Neural cell (in vitro differentiated cells): ENCODE measurements at regions not wholly inside any gene's neighbourhood (a gene's known extent, or its start where the extent isn't known, plus 50 kb on each side); places are given as distances from the start of the nearest gene placed in this dataset.

Source experiments
- H2AFZ ChIP-seq: fragments of 200-600, 300-800 bp; sonication (generic), shearing (Covaris generic); 2 replicates; pipeline ENCODE4 v1.6.0; 2014; ENCODE audit warnings: low read depth, mild to moderate bottlenecking, antibody characterized with exemption, low read length, moderate library complexity
- H3F3A ChIP-seq: fragments of 200-600 bp; shearing (Covaris generic); 2 replicates; pipeline ENCODE4 v1.6.1; 2016; ENCODE audit warnings: mild to moderate bottlenecking, moderate library complexity, mixed read lengths, antibody characterized with exemption, low read length; ENCODE audit not compliant: insufficient read depth, poor library complexity, severe bottlenecking
- H3K27ac ChIP-seq: fragments of 200-600, 300-800 bp; sonication (generic), shearing (Covaris generic); 2 replicates; pipeline ENCODE4 v1.5.1; 2014; ENCODE audit warnings: mild to moderate bottlenecking, low read length, moderate library complexity
- H3K27me3 ChIP-seq: fragments of 300-800, 200-600 bp; sonication (generic), shearing (Covaris generic); 2 replicates; pipeline ENCODE4 v1.6.0; 2014; ENCODE audit warnings: mild to moderate bottlenecking, low read depth, low read length, moderate library complexity; ENCODE audit not compliant: insufficient read depth
- H3K36me3 ChIP-seq: fragments of 300-800, 200-600 bp; sonication (generic), shearing (Covaris generic); 2 replicates; pipeline ENCODE4 v1.5.1; 2014; ENCODE audit warnings: mild to moderate bottlenecking, antibody characterized with exemption, low read length, moderate library complexity; ENCODE audit not compliant: insufficient read depth
- H3K4me2 ChIP-seq: fragments of 300-800, 200-600 bp; sonication (generic), shearing (Covaris generic); 2 replicates; pipeline ENCODE4 v1.6.0; 2014; ENCODE audit warnings: mild to moderate bottlenecking, low read length
- H3K4me3 ChIP-seq: fragments of 300-800, 200-600 bp; sonication (generic), shearing (Covaris generic); 2 replicates; pipeline ENCODE4 v1.5.1; 2014; ENCODE audit warnings: mild to moderate bottlenecking, low read length, moderate library complexity
- H3K79me2 ChIP-seq: fragments of 200-600 bp; shearing (Covaris generic); replicated peaks from 2 replicates; pipeline ENCODE4 v1.6.0; 2014; ENCODE audit warnings: mild to moderate bottlenecking, low read length, moderate library complexity; ENCODE audit not compliant: insufficient read depth
- H3K9ac ChIP-seq: fragments of 300-800, 200-600 bp; sonication (generic), shearing (Covaris generic); 2 replicates; pipeline ENCODE4 v1.6.1; 2016; ENCODE audit warnings: mild to moderate bottlenecking, low read length, mixed read lengths
- H3K9me2 ChIP-seq: fragments of 200-600 bp; shearing (Covaris generic); 2 replicates; pipeline ENCODE4 v1.6.1; 2016; ENCODE audit warnings: mild to moderate bottlenecking, low read length, mixed read lengths; ENCODE audit not compliant: insufficient read depth
- H3K9me3 ChIP-seq: fragments of 200-600, 300-800 bp; sonication (generic), shearing (Covaris generic); 2 replicates; pipeline ENCODE4 v1.6.1; 2016; ENCODE audit warnings: mild to moderate bottlenecking, mixed run types, low read length, moderate library complexity, mixed read lengths
- H4K20me1 ChIP-seq: fragments of 200-600 bp; shearing (Covaris generic); 2 replicates; pipeline ENCODE4 v1.6.1; 2016; ENCODE audit warnings: mild to moderate bottlenecking, mixed run types; ENCODE audit not compliant: insufficient read depth
- CTCF ChIP-seq: fragments of 450-650 bp; IDR thresholded peaks from 2 replicates; pipeline ENCODE4 v1.5.1; 2014; ENCODE audit warnings: antibody characterized with exemption, mild to moderate bottlenecking, moderate library complexity; ENCODE audit not compliant: poor library complexity, severe bottlenecking
- EP300 ChIP-seq: fragments of 450-650 bp; conservative IDR thresholded peaks from 2 replicates; pipeline ENCODE4 v1.6.1; 2014; ENCODE audit warnings: antibody characterized with exemption, mild to moderate bottlenecking, moderate library complexity; ENCODE audit not compliant: poor library complexity, severe bottlenecking
- EZH2 ChIP-seq: fragments of 200-600, 300-800 bp; shearing (Covaris generic), sonication (generic); IDR thresholded peaks from 2 replicates; pipeline ENCODE4 v1.6.1; 2014; ENCODE audit warnings: antibody characterized with exemption, low read length, borderline replicate concordance, mild to moderate bottlenecking; ENCODE audit not compliant: insufficient read depth, poor library complexity, severe bottlenecking
- MXI1 ChIP-seq: fragments of 450-650 bp; conservative IDR thresholded peaks from 2 replicates; pipeline ENCODE4 v1.6.1; 2014; ENCODE audit warnings: antibody characterized with exemption, mild to moderate bottlenecking; ENCODE audit not compliant: poor library complexity, severe bottlenecking
- POLR2AphosphoS5 ChIP-seq: IDR thresholded peaks from 2 replicates; pipeline ENCODE4 v1.6.1; 2012
- RAD21 ChIP-seq: fragments of 450-650 bp; conservative IDR thresholded peaks from 2 replicates; pipeline ENCODE4 v1.6.1; 2014; ENCODE audit warnings: antibody characterized with exemption, mild to moderate bottlenecking, moderate library complexity
- REST ChIP-seq: IDR thresholded peaks from 2 replicates; pipeline ENCODE4 v1.6.1; 2012; ENCODE audit warnings: borderline replicate concordance
- SMC3 ChIP-seq: fragments of 450-650 bp; conservative IDR thresholded peaks from 2 replicates; pipeline ENCODE4 v1.6.1; 2014; ENCODE audit warnings: antibody characterized with exemption, mild to moderate bottlenecking, moderate library complexity; ENCODE audit not compliant: poor library complexity
- TAF1 ChIP-seq: IDR thresholded peaks from 2 replicates; pipeline ENCODE4 v1.6.1; 2012; ENCODE audit warnings: low read depth

- no peak overlapping the region for H3K27ac ChIP-seq
Measured at GRCh38 chr16:5820472-5820871, 722.9 kb upstream of the EEF2KMT start.

GRCh38 chr16:5815570-5816237 is 718.1 kb upstream of the EEF2KMT start:
- Histone ChIP-seq H3K9ac (no peak overlapping the region), H3K79me2 (no peaks in the 10 kb centered on the region), H3K9me3 (no peaks in the 10 kb centered on the region), H3F3A (no peaks in the 10 kb centered on the region), H3K36me3 (no peaks in the 10 kb centered on the region), H3K4me3 (no peak overlapping the region), H3K9me2 (no peaks in the 10 kb centered on the region), H3K4me2 (no peak overlapping the region), H3K27ac (no peak overlapping the region), H2AFZ (no peak overlapping the region), H4K20me1 (no peaks in the 10 kb centered on the region), H3K27me3 (no peaks in the 10 kb centered on the region)
- TF ChIP-seq POLR2AphosphoS5 (no peak), EZH2 (no peak), MXI1 (no peak), EP300 (no peak), RAD21 (no peak), REST (no peak), SMC3 (no peak), CTCF (no peak), TAF1 (no peak)

More at GRCh38 chr16:5820472-5820871, 722.9 kb upstream of the EEF2KMT start:
- Histone ChIP-seq H3K27me3 (no peaks in the 10 kb centered on the region), H3K9me2 (no peaks in the 10 kb centered on the region), H3K4me2 (no peak overlapping the region), H2AFZ (no peak overlapping the region), H3K79me2 (no peaks in the 10 kb centered on the region), H3K36me3 (no peaks in the 10 kb centered on the region), H3K9me3 (no peaks in the 10 kb centered on the region), H3K4me3 (no peak overlapping the region), H3F3A (no peaks in the 10 kb centered on the region), H3K9ac (no peak overlapping the region), H4K20me1 (no peaks in the 10 kb centered on the region)
- peak; percentile 17 for TF ChIP-seq EP300
- peak; percentile 10 for TF ChIP-seq POLR2AphosphoS5
- TF ChIP-seq EZH2 = no peak
